HEK293 (cell line): ENCODE measurements at regions not wholly inside any gene's neighbourhood (a gene's known extent, or its start where the extent isn't known, plus 50 kb on each side); places are given as distances from the start of the nearest gene placed in this dataset.

Source experiments
- CTCF ChIA-PET: fragments of 350-600 bp; formaldehyde crosslinking; extraction: SDS; loops from one replicate; lab custom pipeline; 2021; ENCODE audit warnings: antibody characterized with exemption; lab: Yijun Ruan, JAX
- POLR2A ChIA-PET: fragments of 300-600 bp; formaldehyde crosslinking; extraction: SDS; loops from one replicate; lab custom pipeline; 2020; ENCODE audit warnings: antibody characterized with exemption, inconsistent platforms; lab: Yijun Ruan, JAX
- H3K27ac ChIP-seq: fragments of 200-500 bp; sonication (Bioruptor generic); 2 replicates; pipeline ENCODE4 v1.5.1; 2014; ENCODE audit warnings: low read depth, low read length, control low read depth, inconsistent platforms; ENCODE audit errors: extremely low read depth
- H3K36me3 ChIP-seq, 2 experiments: fragments of 200-500 bp in 1 of 2; sonication (Bioruptor generic) in 1 of 2; 1 replicate in 1 of 2; 2 replicates in 1 of 2; pipeline ENCODE4 v1.5.1; 2014 to 2017; ENCODE audit warnings: inconsistent platforms in 2 of 2, low read length in 2 of 2; ENCODE audit not compliant: control insufficient read depth in 2 of 2, insufficient read depth in 1 of 2
- H3K4me1 ChIP-seq: fragments of 200-500 bp; sonication (Bioruptor generic); 2 replicates; pipeline ENCODE4 v1.5.1; 2014; ENCODE audit warnings: mild to moderate bottlenecking, low read length, inconsistent platforms; ENCODE audit not compliant: control insufficient read depth, insufficient read depth
- H3K4me3 ChIP-seq: 2 replicates; pipeline ENCODE4 v1.5.1; 2011; ENCODE audit warnings: low read depth, mild to moderate bottlenecking, control low read depth, low read length, moderate library complexity
- H3K9me3 ChIP-seq: fragments of 200-500 bp; sonication (Bioruptor generic); 2 replicates; pipeline ENCODE4 v1.5.1; 2014; ENCODE audit warnings: low read depth, low read length, inconsistent platforms; ENCODE audit not compliant: control insufficient read depth, insufficient read depth
- KLF10 ChIP-seq: fragments of 450-650 bp; IDR thresholded peaks from 2 replicates; pipeline ENCODE4 v1.5.1; 2018; ENCODE audit warnings: missing biosample characterization, mild to moderate bottlenecking, missing genetic modification characterization
- KLF7 ChIP-seq: fragments of 450-650 bp; formaldehyde crosslinking; IDR thresholded peaks from 2 replicates; pipeline ENCODE4 v1.5.1; 2016; ENCODE audit warnings: missing biosample characterization, missing genetic modification characterization, borderline replicate concordance
- KLF8 ChIP-seq: fragments of 450-650 bp; formaldehyde crosslinking; IDR thresholded peaks from 2 replicates; pipeline ENCODE4 v1.5.1; 2016; ENCODE audit warnings: missing biosample characterization, missing genetic modification characterization
- MYNN ChIP-seq: fragments of 450-650 bp; formaldehyde crosslinking; IDR thresholded peaks from 2 replicates; pipeline ENCODE4 v1.5.1; 2016; ENCODE audit warnings: missing biosample characterization, missing genetic modification characterization, borderline replicate concordance
- TRIM28 ChIP-seq: IDR thresholded peaks from 2 replicates; pipeline ENCODE4 v1.6.1; 2011; ENCODE audit warnings: low read length, control low read depth, borderline replicate concordance
- ZBTB17 ChIP-seq: fragments of 450-650 bp; formaldehyde crosslinking; IDR thresholded peaks from 2 replicates; pipeline ENCODE4 v1.5.1; 2016; ENCODE audit warnings: missing biosample characterization, missing genetic modification characterization
- ZBTB21 ChIP-seq: fragments of 450-650 bp; formaldehyde crosslinking; IDR thresholded peaks from 2 replicates; pipeline ENCODE4 v1.5.1; 2017; ENCODE audit warnings: missing biosample characterization, missing genetic modification characterization
- ZNF138 ChIP-seq: fragments of 450-650 bp; formaldehyde crosslinking; IDR thresholded peaks from 2 replicates; pipeline ENCODE4 v1.5.1; 2016; ENCODE audit warnings: missing biosample characterization, missing genetic modification characterization, borderline replicate concordance
- ZNF140 ChIP-seq: fragments of 450-650 bp; formaldehyde crosslinking; IDR thresholded peaks from 2 replicates; pipeline ENCODE4 v1.5.1; 2016; ENCODE audit warnings: missing biosample characterization, missing genetic modification characterization
- ZNF280D ChIP-seq: fragments of 450-650 bp; formaldehyde crosslinking; IDR thresholded peaks from 2 replicates; pipeline ENCODE4 v1.5.1; 2016; ENCODE audit warnings: missing biosample characterization, missing genetic modification characterization
- ZNF292 ChIP-seq: fragments of 450-650 bp; formaldehyde crosslinking; IDR thresholded peaks from 2 replicates; pipeline ENCODE4 v1.5.1; 2016; ENCODE audit warnings: low read depth, missing biosample characterization, missing genetic modification characterization, borderline replicate concordance
- ZNF324 ChIP-seq: fragments of 450-650 bp; formaldehyde crosslinking; IDR thresholded peaks from 2 replicates; pipeline ENCODE4 v1.5.1; 2016; ENCODE audit warnings: missing biosample characterization, missing genetic modification characterization
- ZNF398 ChIP-seq: fragments of 450-650 bp; formaldehyde crosslinking; IDR thresholded peaks from 2 replicates; pipeline ENCODE4 v1.5.1; 2017; ENCODE audit warnings: missing biosample characterization, missing genetic modification characterization
- ZNF404 ChIP-seq: fragments of 450-650 bp; formaldehyde crosslinking; IDR thresholded peaks from 2 replicates; pipeline ENCODE4 v1.5.1; 2017; ENCODE audit warnings: missing biosample characterization, missing genetic modification characterization
- ZNF473 ChIP-seq: fragments of 450-650 bp; formaldehyde crosslinking; IDR thresholded peaks from 2 replicates; pipeline ENCODE4 v1.5.1; 2017; ENCODE audit warnings: missing biosample characterization, missing genetic modification characterization
- ZNF510 ChIP-seq: fragments of 450-650 bp; formaldehyde crosslinking; IDR thresholded peaks from 2 replicates; pipeline ENCODE4 v1.5.1; 2018; ENCODE audit warnings: mild to moderate bottlenecking, missing genetic modification characterization, missing biosample characterization; ENCODE audit not compliant: insufficient replicate concordance
- ZNF521 ChIP-seq: fragments of 450-650 bp; formaldehyde crosslinking; IDR thresholded peaks from 2 replicates; pipeline ENCODE4 v1.5.1; 2017; ENCODE audit warnings: missing biosample characterization, mild to moderate bottlenecking, missing genetic modification characterization
- ZNF549 ChIP-seq: fragments of 450-650 bp; IDR thresholded peaks from 2 replicates; pipeline ENCODE4 v1.5.1; 2018; ENCODE audit warnings: missing biosample characterization, missing genetic modification characterization, mild to moderate bottlenecking, inconsistent platforms, moderate library complexity
- ZNF560 ChIP-seq: fragments of 450-650 bp; formaldehyde crosslinking; IDR thresholded peaks from 2 replicates; pipeline ENCODE4 v1.5.1; 2017; ENCODE audit warnings: missing biosample characterization, missing genetic modification characterization, borderline replicate concordance
- ZNF600 ChIP-seq: fragments of 450-650 bp; formaldehyde crosslinking; IDR thresholded peaks from 2 replicates; pipeline ENCODE4 v1.5.1; 2016; ENCODE audit warnings: missing biosample characterization, missing genetic modification characterization
- ZNF610 ChIP-seq: fragments of 450-650 bp; formaldehyde crosslinking; IDR thresholded peaks from 2 replicates; pipeline ENCODE4 v1.5.1; 2016; ENCODE audit warnings: missing biosample characterization, missing genetic modification characterization, borderline replicate concordance
- ZNF677 ChIP-seq: fragments of 450-650 bp; IDR thresholded peaks from 2 replicates; pipeline ENCODE4 v1.5.0; 2018; ENCODE audit warnings: missing biosample characterization, mild to moderate bottlenecking, missing genetic modification characterization, moderate library complexity
- ZSCAN18 ChIP-seq: fragments of 450-650 bp; formaldehyde crosslinking; IDR thresholded peaks from 2 replicates; pipeline ENCODE4 v1.5.1; 2016; ENCODE audit warnings: missing biosample characterization, missing genetic modification characterization

GRCh38 chr4:102441978-102442911 lies 58.9 kb upstream of the NFKB1 start:
- no peaks in the 10 kb centered on the region for H3K9me3 ChIP-seq
- CTCF ChIA-PET: interaction anchor here (0.6 to 1.4 kb wide), 3 partner anchors 10 to 649 kb away, joined by 3 to 4 read pairs (median 3); no protein-coding TSS in a partner anchor
- TF ChIP-seq ZNF560 (tag by site-specific recombination): no peak
- TF ChIP-seq ZNF521: no peak
- no peak for TF ChIP-seq ZNF292 (tag by site-specific recombination)
- TF ChIP-seq ZNF398 (tag by site-specific recombination): no peak
- no peak for TF ChIP-seq ZNF140 (tag by site-specific recombination)
- no peak for TF ChIP-seq KLF7
- TF ChIP-seq ZNF280D (tag by site-specific recombination): no peak
- TF ChIP-seq ZNF610 (tag by site-specific recombination): no peak
- no peak for TF ChIP-seq ZNF677 (tag by site-specific recombination)
- TF ChIP-seq, all 188 proteins: peak for 0
- POLR2A ChIA-PET: no interaction called here
- no peak overlapping the region for H3K4me3 ChIP-seq
- H3K27ac ChIP-seq: no peak overlapping the region
- H3K36me3 ChIP-seq: no peaks in the 10 kb centered on the region
- no peaks in the 10 kb centered on the region; the same call in 1 of the 2 replicates for H3K4me1 ChIP-seq

- ChIA-PET POLR2A (no interaction called here), CTCF (interaction anchor here (0.6 to 1.8 kb wide), 3 partner anchors 14 to 647 kb away, joined by 3 to 4 read pairs (median 3); no protein-coding TSS in a partner anchor)
- no peak for TF ChIP-seq ZNF404 (tag by site-specific recombination)
- no peak for TF ChIP-seq KLF8
- no peak for TF ChIP-seq MYNN (tag by site-specific recombination)
- no peak for TF ChIP-seq ZNF510 (tag by site-specific recombination)
- TF ChIP-seq ZNF138 (tag by site-specific recombination): no peak
- TF ChIP-seq KLF10: no peak
- no peak for TF ChIP-seq ZSCAN18
- TF ChIP-seq ZBTB17 (tag by site-specific recombination): no peak
- no peak for TF ChIP-seq ZNF473 (tag by site-specific recombination)
- no peak for TF ChIP-seq ZNF549
- TF ChIP-seq ZNF324 (tag by site-specific recombination): no peak
- TF ChIP-seq ZBTB21 (tag by site-specific recombination): no peak
- no peak for TF ChIP-seq ZNF600 (tag by site-specific recombination)
- no peak for TF ChIP-seq TRIM28
- Histone ChIP-seq H3K27ac (no peak overlapping the region), H3K36me3 (no peaks in the 10 kb centered on the region), H3K4me3 (no peak overlapping the region), H3K9me3 (no peaks in the 10 kb centered on the region), H3K4me1 (no peaks in the 10 kb centered on the region)
Observed at GRCh38 chr4:102444752-102445151, 56.4 kb upstream of the NFKB1 start.
